Colon (tissue), 2 donors: ENCODE measurements at regions not wholly inside any gene's neighbourhood (a gene's known extent, or its start where the extent isn't known, plus 50 kb on each side); places are given as distances from the start of the nearest gene placed in this dataset.
"Not testable (repeated sequence)": the region's sequence is repeated elsewhere in the genome, so short reads cannot be mapped to it uniquely, and the experiment has no call there.

Experiments
- FAIRE-seq: peaks from 2 replicates; lab custom pipeline; 2012; peaks lifted over from hg19 to GRCh38; lab: Jason Lieb, UNC
- donor health status: control.
- donor health status: control.

GRCh38 chr5:152701305-152701949 lies 296.3 kb upstream of the NMUR2 start:
- FAIRE-seq = no peak

- FAIRE-seq = no peak
Observed at GRCh38 chr5:152704286-152704685, 299.2 kb upstream of the NMUR2 start.

- no peak for FAIRE-seq
Observed at GRCh38 chr5:152711801-152712388, 306.8 kb upstream of the NMUR2 start.

GRCh38 chr5:152717393-152717792 lies 312.3 kb upstream of the NMUR2 start:
- FAIRE-seq = no peak

- no peak for FAIRE-seq
Observed at GRCh38 chr5:152723482-152723881, 318.4 kb upstream of the NMUR2 start.

GRCh38 chr5:152730176-152730575 lies 325.1 kb upstream of the NMUR2 start:
- FAIRE-seq = no peak

GRCh38 chr5:152736906-152737305 lies 331.8 kb upstream of the NMUR2 start:
- no peak for FAIRE-seq

- FAIRE-seq = no peak
Observed at GRCh38 chr5:152739916-152740315, 334.8 kb upstream of the NMUR2 start.

GRCh38 chr5:152741126-152741525 lies 336.0 kb upstream of the NMUR2 start:
- FAIRE-seq = not testable (repeated sequence)

GRCh38 chr5:152787709-152788217 lies 382.7 kb upstream of the NMUR2 start:
- not testable (repeated sequence) for FAIRE-seq

GRCh38 chr5:152801886-152802285 lies 396.8 kb upstream of the NMUR2 start:
- no peak for FAIRE-seq

GRCh38 chr5:152804179-152804578 lies 399.1 kb upstream of the NMUR2 start:
- no peak for FAIRE-seq

GRCh38 chr5:152811988-152812387 lies 406.9 kb upstream of the NMUR2 start:
- no peak for FAIRE-seq

- FAIRE-seq = no peak
Observed at GRCh38 chr5:152813526-152813925, 408.4 kb upstream of the NMUR2 start.

- no peak for FAIRE-seq
Observed at GRCh38 chr5:152819891-152820290, 414.8 kb upstream of the NMUR2 start.

GRCh38 chr5:152824316-152824715 lies 419.2 kb upstream of the NMUR2 start:
- FAIRE-seq = no peak

- FAIRE-seq = no peak
Observed at GRCh38 chr5:152838241-152838786, 433.2 kb upstream of the NMUR2 start.

GRCh38 chr5:152844713-152845112 lies 439.6 kb upstream of the NMUR2 start:
- no peak for FAIRE-seq

- no peak for FAIRE-seq
Observed at GRCh38 chr5:152853361-152853760, 448.3 kb upstream of the NMUR2 start.

GRCh38 chr5:152855441-152855840 lies 450.4 kb upstream of the NMUR2 start:
- FAIRE-seq = no peak

- FAIRE-seq = no peak
Observed at GRCh38 chr5:152861231-152861630, 456.2 kb upstream of the NMUR2 start.

GRCh38 chr5:152864447-152864846 lies 459.4 kb upstream of the NMUR2 start:
- FAIRE-seq = no peak

GRCh38 chr5:152864991-152865390 lies 459.9 kb upstream of the NMUR2 start:
- no peak for FAIRE-seq

GRCh38 chr5:152869971-152870370 lies 464.9 kb upstream of the NMUR2 start:
- no peak for FAIRE-seq
